ELF-1 (cell line): ENCODE measurements at regions not wholly inside any gene's neighbourhood (a gene's known extent, or its start where the extent isn't known, plus 50 kb on each side); places are given as distances from the start of the nearest gene placed in this dataset.

Experiments
- DNase-seq: peaks from one replicate; pipeline ENCODE4 v3.0.0-alpha.2; 2016; ENCODE audit warnings: low read depth, low spot score

- DNase-seq: no peak
Measured at GRCh38 chr5:123244458-123244857, 155.4 kb downstream of the PRDM6 start.
